H9 (cell line): ENCODE measurements at regions not wholly inside any gene's neighbourhood (a gene's known extent, or its start where the extent isn't known, plus 50 kb on each side); places are given as distances from the start of the nearest gene placed in this dataset.
"Not testable (repeated sequence)": the region's sequence is repeated elsewhere in the genome, so short reads cannot be mapped to it uniquely, and the experiment has no call there.

Source experiments
- DNase-seq: peaks from one replicate; pipeline ENCODE4 v3.0.0-alpha.2; 2017
- H2AFZ ChIP-seq: one replicate; pipeline ENCODE4 v1.6.1; 2013; ENCODE audit warnings: mild to moderate bottlenecking, low read length, control low read depth, moderate library complexity
- H2AK5ac ChIP-seq: 2 replicates; pipeline ENCODE4 v1.6.1; 2013; ENCODE audit warnings: low read length, control low read depth, mixed read lengths; ENCODE audit not compliant: insufficient read length
- H2BK120ac ChIP-seq: one replicate; pipeline ENCODE4 v1.6.1; 2013; ENCODE audit warnings: low read depth, mild to moderate bottlenecking, low read length, control low read depth, inconsistent platforms; ENCODE audit not compliant: poor library complexity, severe bottlenecking
- H2BK12ac ChIP-seq: 2 replicates; pipeline ENCODE4 v1.6.1; 2013; ENCODE audit warnings: low read length, control low read depth, mixed read lengths, low read depth; ENCODE audit not compliant: insufficient read length
- H2BK15ac ChIP-seq: 2 replicates; pipeline ENCODE4 v1.6.1; 2013; ENCODE audit warnings: low read depth, low read length, control low read depth
- H2BK20ac ChIP-seq: one replicate; pipeline ENCODE4 v1.6.1; 2013; ENCODE audit warnings: low read depth, mild to moderate bottlenecking, low read length, control low read depth, inconsistent platforms; ENCODE audit not compliant: poor library complexity, severe bottlenecking
- H2BK5ac ChIP-seq: 2 replicates; pipeline ENCODE4 v1.6.1; 2013; ENCODE audit warnings: low read length, control low read depth, mixed read lengths; ENCODE audit not compliant: insufficient read length
- H3K14ac ChIP-seq: 2 replicates; pipeline ENCODE4 v1.6.1; 2013; ENCODE audit warnings: low read length, control low read depth; ENCODE audit not compliant: insufficient read depth
- H3K18ac ChIP-seq: 2 replicates; pipeline ENCODE4 v1.6.1; 2013; ENCODE audit warnings: low read depth, mild to moderate bottlenecking, mixed read lengths, low read length, control low read depth; ENCODE audit not compliant: insufficient read length
- H3K23ac ChIP-seq: 2 replicates; pipeline ENCODE4 v1.6.1; 2013; ENCODE audit warnings: low read length, control low read depth, mixed read lengths, low read depth; ENCODE audit not compliant: insufficient read length
- H3K23me2 ChIP-seq: 2 replicates; pipeline ENCODE4 v1.6.1; 2013; ENCODE audit warnings: low read depth, mild to moderate bottlenecking, mixed read lengths, low read length, control low read depth; ENCODE audit not compliant: insufficient read length, poor library complexity, severe bottlenecking
- H3K27ac ChIP-seq: 2 replicates; pipeline ENCODE4 v1.5.1; 2013; ENCODE audit warnings: low read length, control low read depth, mixed read lengths, low read depth; ENCODE audit not compliant: insufficient read length
- H3K27me3 ChIP-seq: 2 replicates; pipeline ENCODE4 v1.6.1; 2013; ENCODE audit warnings: low read length, control low read depth, inconsistent platforms; ENCODE audit not compliant: insufficient read depth
- H3K4ac ChIP-seq: 2 replicates; pipeline ENCODE4 v1.6.1; 2013; ENCODE audit warnings: low read depth, mild to moderate bottlenecking, control low read depth, inconsistent platforms, low read length, moderate library complexity
- H3K4me1 ChIP-seq: 2 replicates; pipeline ENCODE4 v1.6.1; 2013; ENCODE audit warnings: low read length, control low read depth, inconsistent platforms; ENCODE audit not compliant: insufficient read depth
- H3K4me2 ChIP-seq: 2 replicates; pipeline ENCODE4 v1.6.1; 2013; ENCODE audit warnings: low read length, control low read depth, mixed read lengths; ENCODE audit not compliant: insufficient read length, insufficient read depth
- H3K56ac ChIP-seq: 2 replicates; pipeline ENCODE4 v1.6.1; 2013; ENCODE audit warnings: low read depth, mild to moderate bottlenecking, mixed read lengths, low read length, control low read depth; ENCODE audit not compliant: insufficient read length
- H3K79me1 ChIP-seq: 2 replicates; pipeline ENCODE4 v1.6.1; 2013; ENCODE audit warnings: low read depth, mild to moderate bottlenecking, moderate library complexity, low read length, control low read depth, inconsistent platforms; ENCODE audit not compliant: insufficient read depth, poor library complexity, severe bottlenecking
- H3K79me2 ChIP-seq: 2 replicates; pipeline ENCODE4 v1.6.1; 2013; ENCODE audit warnings: low read length, control low read depth, inconsistent platforms; ENCODE audit not compliant: insufficient read depth
- H3K9ac ChIP-seq: 2 replicates; pipeline ENCODE4 v1.6.1; 2013; ENCODE audit warnings: low read length, control low read depth, mixed read lengths; ENCODE audit not compliant: insufficient read length; ENCODE audit errors: extremely low read depth
- H3K9me3 ChIP-seq: one replicate; pipeline ENCODE4 v1.6.1; 2013; ENCODE audit warnings: low read depth, low read length, inconsistent platforms; ENCODE audit not compliant: control insufficient read depth
- H3T11ph ChIP-seq: one replicate; pipeline ENCODE4 v1.6.1; 2013; ENCODE audit warnings: mild to moderate bottlenecking, low read length, control low read depth, inconsistent platforms
- H4K20me1 ChIP-seq: one replicate; pipeline ENCODE4 v1.6.1; 2013; ENCODE audit not compliant: control insufficient read depth, insufficient read length, insufficient read depth
- H4K5ac ChIP-seq: 2 replicates; pipeline ENCODE4 v1.6.1; 2013; ENCODE audit warnings: low read depth, mild to moderate bottlenecking, mixed read lengths, low read length, control low read depth; ENCODE audit not compliant: insufficient read length
- H4K8ac ChIP-seq: replicated peaks from 2 replicates; pipeline ENCODE4 v1.6.1; 2013; ENCODE audit warnings: low read length, control low read depth, mixed read lengths, low read depth; ENCODE audit not compliant: insufficient read length
- H4K91ac ChIP-seq: 2 replicates; pipeline ENCODE4 v1.6.1; 2013; ENCODE audit warnings: low read depth, mild to moderate bottlenecking, moderate library complexity, mixed read lengths, low read length, control low read depth; ENCODE audit not compliant: insufficient read length
- H3K27ac Mint-ChIP-seq, 3 experiments: 2 replicates in 2 of 3; 3 replicates in 1 of 3; pipeline ENCODE4 v1.8.0; 2020 to 2021; ENCODE audit warnings: mixed read lengths in 3 of 3, mild to moderate bottlenecking in 1 of 3, moderate library complexity in 1 of 3
- H3K27me3 Mint-ChIP-seq: 2 replicates; pipeline ENCODE4 v1.8.0; 2021; ENCODE audit warnings: low read depth, mild to moderate bottlenecking, moderate library complexity, mixed read lengths
- H3K36me3 Mint-ChIP-seq, 3 experiments: 2 replicates in 2 of 3; 3 replicates in 1 of 3; pipeline ENCODE4 v1.8.0; 2020 to 2021; ENCODE audit warnings: low read depth in 3 of 3, mixed read lengths in 3 of 3; ENCODE audit not compliant: insufficient read depth in 1 of 3
- H3K4me1 Mint-ChIP-seq, 2 experiments: 2 replicates each; pipeline ENCODE4 v1.8.0; 2020; ENCODE audit warnings: mixed read lengths in 2 of 2
- H3K4me3 Mint-ChIP-seq, 2 experiments: 2 replicates in 1 of 2; 3 replicates in 1 of 2; pipeline ENCODE4 v1.8.0; 2020 to 2021; ENCODE audit warnings: mild to moderate bottlenecking in 2 of 2, mixed read lengths in 2 of 2, moderate library complexity in 1 of 2
- H3K9me3 Mint-ChIP-seq, 2 experiments: 2 replicates in 1 of 2; 3 replicates in 1 of 2; pipeline ENCODE4 v1.8.0; 2020; ENCODE audit warnings: mild to moderate bottlenecking in 2 of 2, mixed read lengths in 2 of 2, moderate library complexity in 1 of 2
- CTCF ChIP-seq: fragments of 200-600 bp; sonication (generic); conservative IDR thresholded peaks from 3 replicates; pipeline ENCODE4 v1.8.0; 2021; ENCODE audit warnings: antibody characterized with exemption, mild to moderate bottlenecking
- WGBS: extraction: QIAGEN DNeasy Blood & Tissue Kit; methylation state at CpG from one replicate; pipeline ENCODE4 v1.1.7; 2013; ENCODE audit warnings: missing lambda C conversion rate, low lambda C conversion rate, mixed read lengths; ENCODE audit not compliant: insufficient read length; ENCODE audit errors: extremely low coverage; 5-methylcytosine and 5-hydroxymethylcytosine counted together

- TF ChIP-seq CTCF: no peak
- Mint-ChIP-seq H3K36me3 (peaks cover 0 to 14% (median 0%) of the 10 kb centered on the region in 3 experiments; a peak in 3 of 7 replicates), H3K27ac (no peak overlapping the region), H3K9me3 (peaks cover 4 to 6% of the 10 kb centered on the region in 2 experiments; a peak in 3 of 5 replicates), H3K4me1 (peaks cover 14 to 15% of the 10 kb centered on the region in 2 experiments), H3K27me3 (peaks cover 2% of the 10 kb centered on the region), H3K4me3 (no peak overlapping the region)
- Histone ChIP-seq H3K4me2 (no peak overlapping the region), H2AFZ (no peak overlapping the region), H3K4me1 (no peaks in the 10 kb centered on the region), H3K56ac (no peak overlapping the region), H3T11ph (no peak overlapping the region), H4K91ac (peak overlapping the region; percentile 85), H3K79me2 (no peaks in the 10 kb centered on the region), H3K18ac (peak overlapping the region; percentile 27), H3K27me3 (no peaks in the 10 kb centered on the region), H3K27ac (no peak overlapping the region), H2BK120ac (no peak overlapping the region), H3K9ac (no peak overlapping the region), H3K9me3 (no peaks in the 10 kb centered on the region), H2BK15ac (no peak overlapping the region), H2BK12ac (no peak overlapping the region), H3K79me1 (no peaks in the 10 kb centered on the region), H4K5ac (no peak overlapping the region), H3K23me2 (no peaks in the 10 kb centered on the region), H4K20me1 (no peaks in the 10 kb centered on the region), H2BK20ac (no peak overlapping the region), H2AK5ac (no peak overlapping the region), H2BK5ac (no peak overlapping the region), H4K8ac (no peak overlapping the region), H3K4ac (no peak overlapping the region), H3K23ac (no peak overlapping the region), H3K14ac (peak overlapping the region; percentile 65; the same call in 1 of the 2 replicates)
- no peak for DNase-seq
- no CpG with 5 or more reads among the region's 25 CpGs for WGBS
These were observed 424.2 kb downstream of the KCTD16 start for GRCh38 chr5:144594919-144595318.

GRCh38 chr5:144594234-144594633, 423.6 kb downstream of the KCTD16 start:
- not testable (repeated sequence) for DNase-seq, H3K9me3 ChIP-seq, H3K18ac ChIP-seq, H2BK5ac ChIP-seq, H3K4ac ChIP-seq, H2BK120ac ChIP-seq, H4K5ac ChIP-seq, H3K23ac ChIP-seq, H3T11ph ChIP-seq, H3K4me1 ChIP-seq, H3K27me3 ChIP-seq, H2AFZ ChIP-seq, H3K79me2 ChIP-seq, H2BK15ac ChIP-seq, H2AK5ac ChIP-seq, H3K27ac ChIP-seq, H3K79me1 ChIP-seq, H3K4me2 ChIP-seq, H3K27me3 Mint-ChIP-seq, H3K14ac ChIP-seq, H4K91ac ChIP-seq, H3K9ac ChIP-seq, H4K20me1 ChIP-seq, H3K23me2 ChIP-seq, H2BK12ac ChIP-seq, H2BK20ac ChIP-seq, H3K56ac ChIP-seq, H3K9me3 Mint-ChIP-seq, H4K8ac ChIP-seq, H3K4me3 Mint-ChIP-seq
- H3K27ac Mint-ChIP-seq: peak overlapping the region in 1 of 3 experiments; percentile 27; a peak in 1 of 7 replicates
- peaks cover 0 to 14% (median 0%) of the 10 kb centered on the region in 3 experiments; a peak in 3 of 7 replicates for H3K36me3 Mint-ChIP-seq
- H3K4me1 Mint-ChIP-seq: peaks cover 14 to 15% of the 10 kb centered on the region in 2 experiments
- no CpG with 5 or more reads among the region's 4 CpGs for WGBS
